HG03025 (cell line): ENCODE measurements at regions not wholly inside any gene's neighbourhood (a gene's known extent, or its start where the extent isn't known, plus 50 kb on each side); places are given as distances from the start of the nearest gene placed in this dataset.

Source experiments
- ATAC-seq: cut with Tn5 transposase; IDR thresholded peaks from one replicate; pipeline ENCODE4 v1.9.1; 2021; ENCODE audit warnings: mild to moderate bottlenecking, moderate library complexity; ENCODE audit not compliant: unreplicated experiment, low FRiP score

DNA sequence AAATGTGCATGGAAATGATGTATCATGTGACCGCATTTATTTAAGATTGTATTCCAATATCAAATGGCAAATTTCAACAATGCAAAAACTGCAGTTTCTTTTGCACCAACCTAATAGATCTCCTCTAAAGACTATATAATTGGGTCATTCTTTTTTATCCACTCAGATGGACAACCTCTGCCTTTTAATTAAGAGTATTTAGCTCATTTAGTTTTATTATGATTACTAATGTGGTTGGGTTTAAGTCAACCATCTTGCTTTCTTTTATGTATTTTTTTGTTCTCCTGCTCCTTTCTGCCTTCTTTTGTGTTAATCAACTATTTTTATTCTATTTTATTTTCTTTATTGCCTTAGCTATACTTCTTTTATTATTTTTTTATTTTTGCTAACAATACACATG, 468.5 kb upstream of the MKI67 start:
- no peak for ATAC-seq

- ATAC-seq: no peak
Observed at GRCh38 chr10:128596906-128597305, 470.7 kb upstream of the MKI67 start.

- ATAC-seq: no peak
Observed at GRCh38 chr10:128599030-128599429, 472.8 kb upstream of the MKI67 start.

GRCh38 chr10:128599538-128599937, 473.3 kb upstream of the MKI67 start:
- no peak for ATAC-seq

DNA sequence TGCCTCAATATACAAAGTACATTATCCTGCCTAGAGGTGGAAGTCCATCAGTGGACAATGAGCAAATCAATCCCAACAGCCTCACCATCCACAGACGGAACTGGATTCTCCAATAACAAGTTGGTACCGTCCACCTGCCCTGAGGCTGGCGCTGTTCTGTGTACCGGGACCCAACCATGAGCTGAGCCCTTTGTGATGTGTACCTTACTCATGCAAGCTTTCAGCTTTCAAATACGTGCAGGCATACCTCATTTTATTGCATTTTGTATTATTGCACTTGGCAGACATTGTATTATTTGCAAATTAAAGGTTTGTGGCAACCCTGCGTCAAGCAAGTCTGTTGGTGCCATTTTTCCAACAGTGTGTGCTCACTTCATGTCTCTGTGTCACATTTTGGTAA, 476.0 kb upstream of the MKI67 start:
- ATAC-seq: no peak

DNA sequence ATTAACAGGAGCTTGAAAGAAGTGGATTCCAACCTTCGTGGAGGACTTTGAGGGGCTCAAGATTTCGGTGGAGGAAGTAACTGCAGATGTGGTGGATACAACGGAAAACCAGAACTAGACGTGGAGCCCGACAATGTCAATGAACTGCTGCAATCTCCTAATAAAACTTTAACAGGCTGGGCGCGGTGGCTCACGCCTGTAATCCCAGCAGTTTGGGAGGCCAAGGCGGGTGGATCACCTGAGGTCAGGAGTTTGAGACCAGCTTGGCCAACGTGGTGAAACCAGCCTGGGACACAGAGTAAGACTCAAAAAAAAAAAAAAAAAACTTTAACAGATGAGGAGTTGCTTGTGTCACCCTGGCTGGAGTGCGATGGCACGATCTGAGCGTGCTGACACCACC, 477.8 kb upstream of the MKI67 start:
- ATAC-seq: no peak

GRCh38 chr10:128605180-128605579, 479.0 kb upstream of the MKI67 start:
- no peak for ATAC-seq

GRCh38 chr10:128606055-128606454, 479.8 kb upstream of the MKI67 start:
- no peak for ATAC-seq

GRCh38 chr10:128608791-128609190, 482.6 kb upstream of the MKI67 start:
- no peak for ATAC-seq

GRCh38 chr10:128609460-128609859, 483.2 kb upstream of the MKI67 start:
- no peak for ATAC-seq

GRCh38 chr10:128610113-128610512, 483.9 kb upstream of the MKI67 start:
- no peak for ATAC-seq

- ATAC-seq: no peak
Observed at GRCh38 chr10:128612195-128612594, 486.0 kb upstream of the MKI67 start.

GRCh38 chr10:128612631-128613030, 486.4 kb upstream of the MKI67 start:
- no peak for ATAC-seq

GRCh38 chr10:128614016-128614605, 487.9 kb upstream of the MKI67 start:
- no peak for ATAC-seq

- ATAC-seq: no peak
Observed at GRCh38 chr10:128614802-128615553, 488.8 kb upstream of the MKI67 start.

DNA sequence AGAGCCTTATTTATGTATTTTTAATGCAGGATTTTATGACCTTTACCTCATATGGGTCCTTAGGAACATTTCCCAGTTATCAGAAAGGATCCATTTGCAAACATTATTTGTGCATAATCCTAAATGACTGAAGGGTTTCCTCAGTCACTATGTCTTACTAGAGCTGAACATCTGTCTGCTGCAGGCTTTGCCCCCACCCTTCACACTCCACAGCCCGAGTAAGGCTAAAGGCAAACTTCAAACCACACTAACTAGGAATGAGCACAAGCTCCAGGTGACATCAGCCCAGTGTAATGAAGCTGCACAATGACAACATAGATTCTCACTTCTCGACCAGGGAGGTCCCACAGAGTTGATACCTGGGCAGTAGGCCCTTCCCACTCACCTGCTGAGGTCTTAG, 491.3 kb upstream of the MKI67 start:
- ATAC-seq: no peak

- no peak for ATAC-seq
Observed at GRCh38 chr10:128622706-128623105, 496.5 kb upstream of the MKI67 start.

DNA sequence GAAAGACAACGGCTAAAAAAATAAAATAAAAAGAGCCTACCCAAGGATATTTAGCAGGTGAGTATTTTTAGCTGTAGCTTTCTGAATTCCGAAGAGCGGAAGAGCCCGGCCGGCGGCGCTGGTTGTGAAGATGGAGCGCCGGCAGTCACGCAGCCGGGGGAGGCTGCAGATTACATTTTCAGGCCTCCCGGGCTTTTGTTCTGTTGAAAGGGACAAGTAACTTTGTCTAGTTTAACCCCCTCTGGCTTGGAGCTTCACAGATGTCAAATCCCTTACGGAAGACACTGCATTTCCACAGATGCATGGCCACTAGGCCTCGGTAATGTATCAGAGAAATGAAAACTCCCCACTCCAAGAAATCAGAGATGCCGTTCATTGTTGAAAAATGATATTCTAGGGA, 497.6 kb upstream of the MKI67 start:
- no peak for ATAC-seq

GRCh38 chr10:128624656-128625530, 498.7 kb upstream of the MKI67 start:
- no peak for ATAC-seq

GRCh38 chr10:128625926-128626325, 499.7 kb upstream of the MKI67 start:
- no peak for ATAC-seq

GRCh38 chr10:128626397-128627000, 500.3 kb upstream of the MKI67 start:
- no peak for ATAC-seq
